Spleen (tissue), 11 donors: ENCODE measurements at regions not wholly inside any gene's neighbourhood (a gene's known extent, or its start where the extent isn't known, plus 50 kb on each side); places are given as distances from the start of the nearest gene placed in this dataset.

Experiments
- DNase-seq: peaks from one replicate; pipeline ENCODE4 v3.0.0-alpha.2; 2020
- H3K27ac ChIP-seq, 8 donors: fragments of 200-600 bp; sonication (generic) in 7 of 8; 1 replicate in 4 of 8; 2 replicates in 4 of 8; pipeline versions ENCODE4 v1.5.0 to v1.8.0; 2016 to 2021; ENCODE audit warnings: inconsistent platforms in 4 of 8, mild to moderate bottlenecking in 4 of 8, moderate library complexity in 1 of 8
- H3K27me3 ChIP-seq, 7 donors: fragments of 200-600 bp; sonication (generic) in 6 of 7; replicated peaks in 1 of 7; 1 replicate in 4 of 7; 2 replicates in 3 of 7; pipeline versions ENCODE4 v1.5.0 to v1.8.0; 2016 to 2021; ENCODE audit warnings: inconsistent platforms in 3 of 7, mild to moderate bottlenecking in 1 of 7
- H3K36me3 ChIP-seq, 6 donors: fragments of 200-600 bp; sonication (generic) in 5 of 6; 1 replicate in 4 of 6; 2 replicates in 2 of 6; pipeline versions ENCODE4 v1.5.0 to v1.8.0; 2016 to 2021; ENCODE audit warnings: inconsistent platforms in 2 of 6
- H3K4me1 ChIP-seq, 6 donors: fragments of 200-600 bp; sonication (generic) in 5 of 6; 1 replicate in 3 of 6; 2 replicates in 3 of 6; pipeline versions ENCODE4 v1.5.0 to v1.8.0; 2016 to 2021; ENCODE audit warnings: inconsistent platforms in 3 of 6
- H3K4me3 ChIP-seq, 8 donors: fragments of 200-600 bp; sonication (generic) in 7 of 8; 1 replicate in 4 of 8; 2 replicates in 4 of 8; pipeline versions ENCODE4 v1.5.0 to v1.8.0; 2016 to 2021; ENCODE audit warnings: inconsistent platforms in 4 of 8, mild to moderate bottlenecking in 4 of 8, moderate library complexity in 2 of 8
- H3K9me3 ChIP-seq, 8 donors: fragments of 200-600 bp; sonication (generic) in 7 of 8; 1 replicate in 4 of 8; 2 replicates in 4 of 8; pipeline versions ENCODE4 v1.5.0 to v1.8.0; 2016 to 2021; ENCODE audit warnings: inconsistent platforms in 4 of 8
- POLR2A ChIP-seq, 3 donors: fragments of 450-650 bp; IDR thresholded peaks; one replicate each; pipeline ENCODE4 v1.5.1; 2017; ENCODE audit warnings: antibody characterized with exemption in 3 of 3, mild to moderate bottlenecking in 1 of 3
- POLR2AphosphoS5 ChIP-seq, 3 donors: sonication (generic); formaldehyde crosslinking; IDR thresholded peaks; one replicate each; pipeline ENCODE4 v1.5.1; 2017; ENCODE audit warnings: antibody characterized with exemption in 3 of 3
- WGBS, 5 donors: extraction: QIAGEN DNeasy Blood & Tissue Kit in 3 of 5; methylation state at CpG; one replicate each; pipeline versions ENCODE4 v1.1.5 to v1.1.7; 2013 to 2018; 5-methylcytosine and 5-hydroxymethylcytosine counted together
- intact Hi-C: fragments of 100-400 bp; cut with DNase I; formaldehyde crosslinking; loops from one replicate; pipeline ENCODE4 v1.15.0; 2023; ENCODE audit warnings: low total_unique reads
- TF ChIP-seq, protein P1 (sequence below), 11 experiments: fragments of 200-600 bp in 7 of 11; fragments of 450-650 bp in 4 of 11; sonication (generic) in 4 of 11; IDR thresholded peaks in 8 of 11; conservative IDR thresholded peaks in 3 of 11; 1 replicate in 7 of 11; 2 replicates in 4 of 11; pipeline versions ENCODE4 v1.4.0 to v1.8.0; 2016 to 2021; ENCODE audit warnings: antibody characterized with exemption in 11 of 11, inconsistent platforms in 4 of 11, mild to moderate bottlenecking in 1 of 11
- donor health status: healthy with polysubstance abuse.
- donor health status: DM: no; HTN: no; CAD: no; lungs with moderate emphysema.
- donor health status: DM: no; HTN: no; CAD: no.
- donor health status: Bipolar disorder and iron deficiency.
- donor health status: healthy.
- donor health status: DM: no; HTN: no; CAD: no.
- donor health status: DM: yes; HTN: yes; CAD: no.

DNA sequence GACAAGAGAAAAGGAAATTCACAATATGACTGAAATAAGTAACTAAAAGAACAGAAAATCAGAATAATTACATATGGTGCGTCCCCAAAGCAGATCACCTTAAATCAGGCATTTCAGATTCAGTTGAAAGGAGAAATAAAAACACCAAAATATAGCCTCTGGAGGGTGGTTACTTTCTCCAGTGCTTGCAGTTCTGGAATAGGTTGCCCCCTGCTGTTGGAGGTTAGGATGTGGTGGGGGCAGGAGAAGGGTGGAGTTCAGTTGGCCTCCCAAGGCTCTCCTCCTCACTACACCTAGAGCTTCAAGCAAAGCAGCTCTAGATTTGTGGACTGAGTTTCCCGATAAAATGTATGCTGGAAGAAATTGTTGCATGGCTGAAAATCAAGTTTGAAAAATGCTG is 338.2 kb upstream of the TLE4 start:
- Histone ChIP-seq H3K4me3 (no peak overlapping the region), H3K36me3 (no peaks in the 10 kb centered on the region), H3K27me3 (no peaks in the 10 kb centered on the region), H3K27ac (no peak overlapping the region), H3K9me3 (peaks cover 0 to 20% (median 9%) of the 10 kb centered on the region in 8 donors), H3K4me1 (no peaks in the 10 kb centered on the region)
- WGBS, 5 donors, result 83 to 97% (median 94%) methylated on average over 2 of the region's 2 CpGs
- TF ChIP-seq, protein P1, sequence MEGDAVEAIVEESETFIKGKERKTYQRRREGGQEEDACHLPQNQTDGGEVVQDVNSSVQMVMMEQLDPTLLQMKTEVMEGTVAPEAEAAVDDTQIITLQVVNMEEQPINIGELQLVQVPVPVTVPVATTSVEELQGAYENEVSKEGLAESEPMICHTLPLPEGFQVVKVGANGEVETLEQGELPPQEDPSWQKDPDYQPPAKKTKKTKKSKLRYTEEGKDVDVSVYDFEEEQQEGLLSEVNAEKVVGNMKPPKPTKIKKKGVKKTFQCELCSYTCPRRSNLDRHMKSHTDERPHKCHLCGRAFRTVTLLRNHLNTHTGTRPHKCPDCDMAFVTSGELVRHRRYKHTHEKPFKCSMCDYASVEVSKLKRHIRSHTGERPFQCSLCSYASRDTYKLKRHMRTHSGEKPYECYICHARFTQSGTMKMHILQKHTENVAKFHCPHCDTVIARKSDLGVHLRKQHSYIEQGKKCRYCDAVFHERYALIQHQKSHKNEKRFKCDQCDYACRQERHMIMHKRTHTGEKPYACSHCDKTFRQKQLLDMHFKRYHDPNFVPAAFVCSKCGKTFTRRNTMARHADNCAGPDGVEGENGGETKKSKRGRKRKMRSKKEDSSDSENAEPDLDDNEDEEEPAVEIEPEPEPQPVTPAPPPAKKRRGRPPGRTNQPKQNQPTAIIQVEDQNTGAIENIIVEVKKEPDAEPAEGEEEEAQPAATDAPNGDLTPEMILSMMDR (IDR thresholded peaks at IDR 0.05 in 8 of 11, conservative IDR thresholded peaks at IDR 0.05 in 3 of 11), result peak in 3 of 11 experiments; percentile 11 to 32 (median 30)
- no peak for TF ChIP-seq POLR2A (IDR thresholded peaks at IDR 0.05)
- intact Hi-C loops, result no loop called here
- DNase-seq, result no peak

DNA sequence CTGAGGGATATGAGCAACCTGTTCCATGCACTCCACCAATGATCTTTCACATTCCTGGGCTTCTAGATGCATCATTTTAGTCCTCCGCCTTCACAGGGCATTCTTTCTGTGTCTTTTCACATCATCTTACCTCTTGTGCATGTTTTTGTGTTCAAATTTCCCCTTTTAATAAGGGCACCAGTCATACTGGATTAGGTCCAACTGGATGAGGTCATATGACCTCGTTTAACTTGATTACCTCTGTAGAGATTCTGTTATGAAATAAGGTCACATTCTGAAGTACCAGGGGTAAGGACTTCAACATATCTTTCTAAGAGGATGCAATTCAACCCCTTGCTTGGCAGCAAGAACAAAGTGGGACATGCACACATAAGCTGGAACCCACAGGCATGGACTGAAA is 335.3 kb upstream of the TLE4 start:
- no peak for DNase-seq
- no peak overlapping the region for H3K4me3 ChIP-seq
- no peaks in the 10 kb centered on the region for H3K36me3 ChIP-seq
- no peaks in the 10 kb centered on the region for H3K4me1 ChIP-seq
- intact Hi-C loops, result no loop called here
- TF ChIP-seq, protein P1 (IDR thresholded peaks at IDR 0.05 in 8 of 11, conservative IDR thresholded peaks at IDR 0.05 in 3 of 11), result no peak
- TF ChIP-seq POLR2AphosphoS5 (IDR thresholded peaks at IDR 0.05), result no peak
- no peak for TF ChIP-seq POLR2A (IDR thresholded peaks at IDR 0.05)
- H3K27me3 ChIP-seq, result no peaks in the 10 kb centered on the region
- WGBS, 5 donors, result 43 to 72% (median 55%) methylated on average over 2 of the region's 2 CpGs
- H3K27ac ChIP-seq, result no peak overlapping the region
- H3K9me3 ChIP-seq, result peaks cover 0 to 19% (median 9%) of the 10 kb centered on the region in 8 donors

DNA sequence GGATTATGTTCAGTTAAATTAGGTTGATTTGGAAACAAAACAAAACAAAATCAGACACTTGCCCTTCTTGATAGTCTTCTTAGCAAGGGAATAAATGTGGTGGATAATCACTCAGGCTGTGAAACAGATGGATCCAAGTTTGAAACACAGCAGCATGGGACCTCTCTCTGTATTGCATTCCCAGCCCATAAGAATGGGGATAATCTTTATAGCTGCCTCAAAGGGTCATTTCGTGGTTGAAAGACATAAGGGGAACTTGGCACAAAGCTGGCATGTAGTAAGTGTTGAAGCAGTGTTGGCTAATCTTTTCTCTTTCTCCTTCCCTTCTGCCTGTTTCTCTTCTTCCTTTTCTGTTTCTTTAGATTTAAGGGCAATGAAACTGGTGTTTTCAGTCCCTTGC is 333.9 kb upstream of the TLE4 start:
- 30 to 71% (median 42%) methylated on average over 1 of the region's 1 CpG for WGBS, 5 donors
- Histone ChIP-seq H3K27me3 (no peaks in the 10 kb centered on the region), H3K27ac (no peak overlapping the region), H3K4me3 (no peak overlapping the region), H3K36me3 (no peaks in the 10 kb centered on the region), H3K4me1 (no peaks in the 10 kb centered on the region), H3K9me3 (peaks cover 0 to 5% (median 0%) of the 10 kb centered on the region in 8 donors)
- intact Hi-C loops, result no loop called here
- TF ChIP-seq, protein P1 (IDR thresholded peaks at IDR 0.05 in 8 of 11, conservative IDR thresholded peaks at IDR 0.05 in 3 of 11), result no peak
- TF ChIP-seq POLR2A (IDR thresholded peaks at IDR 0.05), result no peak
- no peak for TF ChIP-seq POLR2AphosphoS5 (IDR thresholded peaks at IDR 0.05)
- DNase-seq, result no peak

DNA sequence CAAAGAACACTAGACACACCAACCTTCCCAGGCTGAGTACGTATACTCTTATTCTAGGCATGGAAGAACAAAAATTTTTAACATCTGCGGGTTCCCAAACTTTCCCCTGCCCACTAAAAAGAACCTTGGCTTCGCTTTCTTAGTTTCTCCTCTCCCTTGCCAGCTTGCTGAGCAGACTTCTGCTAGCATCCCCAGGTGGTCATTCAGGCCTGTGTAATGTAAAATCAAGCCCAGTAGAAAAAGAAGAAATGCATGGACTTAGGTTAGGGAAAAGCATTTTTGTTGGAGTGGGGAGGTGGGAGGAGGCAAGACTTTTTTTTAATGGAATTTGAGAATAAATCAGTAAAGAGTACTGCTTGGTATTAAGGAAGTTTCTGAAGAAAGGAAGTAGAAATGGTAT is 331.0 kb upstream of the TLE4 start:
- DNase-seq, result no peak
- no peaks in the 10 kb centered on the region for H3K4me1 ChIP-seq
- H3K9me3 ChIP-seq, result no peaks in the 10 kb centered on the region
- H3K4me3 ChIP-seq, result no peak overlapping the region
- WGBS, 5 donors, result 83 to 93% (median 86%) methylated on average over 3 of the region's 3 CpGs
- no peaks in the 10 kb centered on the region for H3K36me3 ChIP-seq
- TF ChIP-seq POLR2A (IDR thresholded peaks at IDR 0.05) (no peak), POLR2AphosphoS5 (IDR thresholded peaks at IDR 0.05) (no peak)
- TF ChIP-seq, protein P1 (IDR thresholded peaks at IDR 0.05 in 8 of 11, conservative IDR thresholded peaks at IDR 0.05 in 3 of 11), result no peak
- peaks cover 0 to 6% (median 0%) of the 10 kb centered on the region in 7 donors for H3K27me3 ChIP-seq
- intact Hi-C loops, result no loop called here
- H3K27ac ChIP-seq, result no peak overlapping the region
